Sciatic nerve (tissue), 2 donors: ENCODE measurements at regions not wholly inside any gene's neighbourhood (a gene's known extent, or its start where the extent isn't known, plus 50 kb on each side); places are given as distances from the start of the nearest gene placed in this dataset.
A peak's percentile ranks its signal among the peaks of the same experiment; 100 is the strongest.

Source experiments
- ATAC-seq: fragments of 200-7000 bp; cut with Tn5 transposase; one replicate; pipeline ENCODE4 v1.9.1; 2020; ENCODE audit warnings: mild to moderate bottlenecking, moderate library complexity
- DNase-seq: peaks from one replicate; pipeline ENCODE4 v3.0.0-alpha.2; 2020; ENCODE audit warnings: low spot score
- intact Hi-C: fragments of 100-400 bp; cut with DNase I; formaldehyde crosslinking; loops from one replicate; pipeline ENCODE4 v1.14.2; 2022
- donor health status: DM: no; HTN: no; CAD: no.
- donor health status: DM: no; HTN: no; CAD: no.

DNA sequence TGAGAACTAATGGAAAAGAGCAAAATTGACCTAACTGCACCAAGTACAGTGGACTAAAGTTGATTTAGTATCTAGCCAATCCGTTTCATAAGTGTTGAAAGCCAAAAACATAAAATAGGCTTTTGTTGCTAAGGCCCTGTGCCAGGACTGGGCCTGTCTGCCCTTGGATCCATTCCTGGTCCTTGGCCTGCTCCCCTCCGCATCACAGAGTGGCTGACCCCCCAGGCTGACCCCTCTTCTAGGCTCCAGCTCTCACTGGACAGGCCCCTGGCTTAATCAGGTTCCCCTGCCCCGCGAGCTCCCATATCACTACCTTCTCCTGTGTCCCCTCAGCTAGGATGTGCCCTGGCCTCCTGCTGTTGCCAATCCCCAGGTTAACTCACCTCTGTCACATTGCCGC is 313.6 kb upstream of the MYOCD start:
- DNase-seq = no peak
- ATAC-seq = no peak
- intact Hi-C loops = no loop called here

DNA sequence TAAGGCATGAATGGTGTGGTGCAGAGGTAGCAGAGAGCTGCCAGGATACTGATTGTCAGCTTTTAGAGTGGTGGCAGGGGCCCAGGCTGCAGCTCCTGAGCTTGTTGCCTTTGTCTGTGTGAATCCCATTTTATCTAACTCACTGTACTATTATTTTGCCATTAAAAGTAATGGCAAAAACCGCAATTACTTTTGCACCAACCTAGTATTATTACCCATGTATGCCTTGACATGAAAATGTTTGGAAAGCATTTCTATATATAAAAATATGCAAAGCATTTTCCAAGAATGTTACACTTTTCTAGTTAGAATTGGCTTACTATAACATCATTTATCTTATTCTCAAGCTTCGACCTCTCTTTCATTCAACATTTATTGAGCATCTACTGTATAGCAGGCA is 308.1 kb upstream of the MYOCD start:
- intact Hi-C loops = no loop called here
- DNase-seq (no peak), ATAC-seq (no peak)

GRCh38 chr17:12358477-12358876 is 307.2 kb upstream of the MYOCD start:
- no peak for ATAC-seq
- intact Hi-C loops = no loop called here
- DNase-seq = no peak

- intact Hi-C loops = no loop called here
- DNase-seq = no peak
- ATAC-seq = peak; percentile 55
Measured at GRCh38 chr17:12362853-12363455, 302.7 kb upstream of the MYOCD start.

DNA sequence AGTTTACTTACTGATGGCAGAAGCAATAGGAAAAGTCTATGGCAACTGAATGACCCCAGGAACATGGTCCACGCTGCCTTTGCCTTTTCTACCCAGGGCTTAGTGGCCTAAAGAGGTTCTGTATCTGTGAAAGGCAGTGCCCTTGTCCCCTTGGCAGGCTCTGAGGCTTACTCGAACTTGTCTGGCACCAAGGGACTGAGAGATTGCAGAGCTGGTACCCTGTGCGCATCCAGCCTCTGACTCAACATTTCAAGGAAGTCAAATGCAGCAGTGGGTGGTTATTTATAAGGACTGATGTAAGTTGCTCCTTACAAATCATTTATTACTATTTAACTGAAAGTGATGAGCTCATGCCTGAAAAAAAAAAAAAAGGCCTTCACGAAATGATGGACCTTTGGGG is 299.9 kb upstream of the MYOCD start:
- intact Hi-C loops = no loop called here
- no peak for ATAC-seq
- no peak for DNase-seq

- intact Hi-C loops = no loop called here
- DNase-seq = no peak
- no peak for ATAC-seq
Measured at GRCh38 chr17:12369065-12369464, 296.6 kb upstream of the MYOCD start.

DNA sequence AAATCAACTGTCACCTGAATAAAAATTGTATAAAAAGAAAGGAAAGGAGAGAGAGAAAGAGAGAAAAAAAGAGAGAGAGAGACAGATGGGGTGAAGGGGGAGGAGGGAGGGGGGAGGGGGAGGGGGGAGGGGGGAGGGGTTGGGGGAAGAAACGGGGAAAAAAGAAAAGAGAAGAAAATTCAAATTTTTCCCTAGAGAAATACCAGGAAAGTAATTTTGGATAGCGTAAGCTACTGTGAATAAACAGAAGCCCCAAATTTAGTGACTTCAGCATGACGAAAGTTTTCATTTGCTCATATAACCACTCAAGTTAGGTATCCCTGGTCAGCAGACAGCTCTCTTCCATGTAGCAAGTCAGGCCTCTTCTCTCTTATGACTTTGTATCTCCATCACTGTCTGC is 289.4 kb upstream of the MYOCD start:
- DNase-seq (no peak), ATAC-seq (no peak)
- intact Hi-C loops = no loop called here

DNA sequence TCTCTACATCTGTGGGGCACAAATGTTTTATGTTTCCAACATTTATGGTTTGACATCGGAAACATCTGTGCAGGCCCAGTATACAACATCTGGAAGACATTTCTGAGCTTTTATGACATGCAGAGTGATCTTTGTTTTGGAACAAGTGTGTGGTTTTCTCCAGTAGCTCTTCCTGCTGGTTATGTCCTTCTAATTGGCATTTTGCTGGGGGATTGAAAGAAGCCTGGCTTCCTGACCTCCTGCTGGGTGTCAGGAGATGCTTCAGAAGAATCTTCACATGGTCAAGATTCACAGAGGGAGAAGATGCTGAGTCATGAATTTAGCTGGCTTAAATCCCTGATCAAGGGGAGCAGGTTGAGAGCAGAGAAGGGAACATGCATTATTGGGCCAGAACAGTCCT is 279.5 kb upstream of the MYOCD start:
- intact Hi-C loops = no loop called here
- ATAC-seq = no peak
- DNase-seq = no peak

GRCh38 chr17:12388226-12388625 is 277.5 kb upstream of the MYOCD start:
- ATAC-seq = no peak
- intact Hi-C loops = no loop called here

GRCh38 chr17:12389421-12389820 is 276.3 kb upstream of the MYOCD start:
- intact Hi-C loops = no loop called here
- no peak for ATAC-seq
- no peak for DNase-seq

More at GRCh38 chr17:12388226-12388625, 277.5 kb upstream of the MYOCD start:
- DNase-seq = no peak

DNA sequence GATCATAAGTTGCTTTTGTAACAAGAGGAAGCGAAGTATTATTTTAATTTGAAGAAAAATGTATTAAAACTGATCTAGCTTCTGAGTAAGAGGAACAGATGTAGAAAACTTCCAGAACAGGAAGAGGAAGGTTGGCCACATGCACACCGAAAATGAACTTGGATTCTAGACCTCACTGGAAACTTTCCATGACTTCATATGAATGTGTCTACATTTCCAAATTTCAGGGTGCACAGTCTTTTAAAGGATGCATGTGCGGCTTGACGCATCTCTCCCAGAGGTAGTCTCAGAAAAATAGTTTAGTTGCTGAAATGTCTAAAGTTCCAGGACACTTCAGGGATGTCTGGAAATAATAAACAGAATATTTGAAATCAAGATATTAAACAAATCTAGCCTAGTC is 275.1 kb upstream of the MYOCD start:
- ATAC-seq (no peak), DNase-seq (no peak)
- intact Hi-C loops = no loop called here

DNA sequence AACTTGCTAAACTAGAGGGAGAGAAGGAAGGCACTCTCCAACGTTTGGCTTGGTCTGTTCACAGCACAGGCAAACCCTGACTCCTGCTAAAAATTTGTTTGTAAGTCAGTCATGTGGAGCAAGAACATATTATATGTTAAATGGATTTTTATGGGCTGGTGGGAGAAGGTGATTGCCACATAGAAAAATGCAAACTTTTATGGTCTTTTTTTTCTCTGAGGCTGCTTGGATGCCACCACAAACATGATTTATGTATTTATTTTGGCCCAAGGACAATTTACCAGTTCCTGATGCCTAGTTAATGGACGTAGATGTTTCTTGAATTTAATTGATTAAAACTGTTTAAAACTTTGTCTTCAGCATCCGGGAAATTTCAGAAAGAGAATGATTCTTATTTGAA is 274.2 kb upstream of the MYOCD start:
- intact Hi-C loops = no loop called here
- no peak for DNase-seq
- ATAC-seq = no peak

DNA sequence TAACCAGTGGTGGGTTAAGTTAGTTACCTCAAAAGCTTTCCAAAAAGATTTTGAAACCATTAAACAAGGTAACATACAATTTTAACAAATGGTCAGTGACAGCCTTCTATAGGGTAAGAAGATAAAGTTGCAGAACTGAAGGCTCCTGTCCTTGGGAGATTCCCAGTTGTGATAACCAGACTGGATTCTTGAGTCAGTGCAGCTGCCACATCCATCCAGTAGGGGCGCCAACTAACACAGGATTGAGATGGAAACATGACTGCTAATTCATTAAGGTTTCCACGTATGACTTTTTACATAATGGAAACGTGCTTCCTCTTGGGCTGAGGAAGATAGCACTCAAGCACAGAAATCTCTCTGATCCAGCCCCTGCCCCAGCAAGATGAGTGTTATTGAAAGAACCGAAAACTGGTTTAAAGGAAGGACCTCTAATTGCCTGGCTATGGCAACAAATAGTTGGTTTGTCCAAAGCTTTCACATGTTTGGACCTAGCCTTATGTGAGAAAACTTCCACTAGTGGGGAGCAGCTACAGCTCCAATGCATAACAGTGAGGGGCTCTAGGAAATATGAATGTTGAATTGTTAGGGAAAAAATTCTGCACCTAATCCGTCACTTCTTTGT is 269.8 kb upstream of the MYOCD start:
- DNase-seq = no peak
- intact Hi-C loops = no loop called here
- no peak for ATAC-seq

- ATAC-seq = no peak
- intact Hi-C loops = no loop called here
- DNase-seq = no peak
Measured at GRCh38 chr17:12398441-12399051, 267.1 kb upstream of the MYOCD start.

DNA sequence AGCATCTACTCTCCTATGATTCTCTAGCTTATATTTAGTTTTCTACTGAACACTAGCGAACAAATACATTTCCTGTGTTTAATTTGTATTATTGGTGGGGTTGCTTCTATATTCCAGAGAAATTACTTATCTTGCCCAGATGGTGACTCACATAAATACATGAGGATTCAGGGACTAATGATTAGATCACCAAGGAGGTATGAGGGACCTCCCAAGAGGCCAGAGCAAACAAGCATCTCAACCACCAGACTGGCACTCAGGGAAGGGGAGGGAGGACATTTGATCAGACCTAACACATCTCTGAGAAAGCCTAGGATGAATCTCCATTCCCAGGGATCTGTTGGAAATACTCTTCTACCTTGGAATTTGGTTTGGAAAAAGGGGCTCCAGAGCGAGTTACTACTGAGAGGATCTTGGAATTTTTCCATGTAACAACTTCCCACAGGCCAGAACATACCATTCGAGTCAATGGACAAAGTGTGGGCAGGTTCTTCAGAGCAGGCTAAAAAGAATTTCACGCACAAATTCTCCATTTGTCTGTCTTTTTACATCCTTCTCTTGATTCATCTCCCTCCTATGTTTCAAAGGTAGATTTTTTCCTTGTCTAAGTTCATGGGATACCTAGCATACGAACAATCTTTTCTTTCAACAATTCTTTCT is 262.6 kb upstream of the MYOCD start:
- DNase-seq (no peak), ATAC-seq (no peak)
- intact Hi-C loops = no loop called here

DNA sequence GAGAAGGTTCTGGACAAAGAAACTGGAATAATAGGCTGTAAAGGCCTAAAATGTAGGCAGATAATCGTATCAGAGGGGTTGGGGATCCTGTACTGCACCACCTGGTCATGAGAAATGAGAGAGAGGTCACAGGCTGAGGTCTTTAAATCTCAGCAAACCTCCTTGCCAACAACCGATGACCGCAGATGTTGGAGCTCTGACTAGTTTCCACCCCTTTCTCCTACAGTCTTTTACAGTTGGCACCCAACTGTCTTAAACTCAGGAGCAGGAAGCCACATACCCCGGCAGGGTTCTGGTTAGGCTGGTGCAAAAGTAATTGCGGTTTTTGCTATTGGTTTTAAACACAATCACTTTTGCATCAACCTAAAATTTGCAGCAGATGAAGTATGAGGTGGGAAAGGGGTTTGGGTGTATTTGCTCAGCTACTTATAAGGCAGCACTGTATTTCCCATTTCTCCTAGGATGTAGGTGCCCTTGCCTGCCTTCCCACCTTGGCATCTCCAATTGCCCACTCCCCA is 261.8 kb upstream of the MYOCD start:
- DNase-seq (no peak), ATAC-seq (no peak)
- intact Hi-C loops = no loop called here

GRCh38 chr17:12406623-12407215 is 259.0 kb upstream of the MYOCD start:
- ATAC-seq (no peak), DNase-seq (no peak)
- intact Hi-C loops = no loop called here

DNA sequence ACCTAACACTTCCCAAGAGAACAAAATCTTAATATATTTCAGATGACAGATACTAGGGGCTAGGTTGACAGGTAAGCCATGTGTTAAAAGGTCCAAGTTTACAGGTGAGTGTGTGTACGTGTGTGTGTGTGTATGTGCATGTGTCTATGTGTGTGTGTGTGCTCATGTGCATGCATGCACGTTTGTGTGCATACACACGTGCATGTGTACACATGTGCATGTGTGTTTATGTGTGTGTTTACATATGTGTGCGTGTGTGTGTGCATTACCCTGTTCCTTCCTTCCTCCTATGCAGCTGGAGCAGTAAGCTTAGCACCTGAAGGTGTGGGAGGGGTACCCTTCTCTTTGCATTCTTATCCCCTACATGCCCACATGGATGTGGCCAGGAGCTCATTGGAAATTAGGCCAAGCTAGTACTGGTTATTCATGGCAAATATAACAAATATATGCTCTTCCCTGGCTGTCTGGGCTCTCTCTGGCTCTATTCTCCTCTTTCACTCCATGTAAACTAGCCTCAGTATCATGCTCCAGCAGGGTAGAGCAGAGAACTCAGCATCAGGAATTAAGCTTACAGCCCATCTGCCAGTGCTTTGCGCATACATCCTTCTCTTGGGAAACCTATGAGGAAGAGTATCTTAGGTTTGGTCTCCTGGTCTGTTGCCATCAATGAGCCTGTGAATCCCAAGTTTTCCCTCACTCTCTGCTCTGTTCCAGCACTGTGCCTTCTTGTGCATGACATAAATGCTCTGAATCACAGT is 258.0 kb upstream of the MYOCD start:
- ATAC-seq (no peak), DNase-seq (no peak)
- intact Hi-C loops = no loop called here

DNA sequence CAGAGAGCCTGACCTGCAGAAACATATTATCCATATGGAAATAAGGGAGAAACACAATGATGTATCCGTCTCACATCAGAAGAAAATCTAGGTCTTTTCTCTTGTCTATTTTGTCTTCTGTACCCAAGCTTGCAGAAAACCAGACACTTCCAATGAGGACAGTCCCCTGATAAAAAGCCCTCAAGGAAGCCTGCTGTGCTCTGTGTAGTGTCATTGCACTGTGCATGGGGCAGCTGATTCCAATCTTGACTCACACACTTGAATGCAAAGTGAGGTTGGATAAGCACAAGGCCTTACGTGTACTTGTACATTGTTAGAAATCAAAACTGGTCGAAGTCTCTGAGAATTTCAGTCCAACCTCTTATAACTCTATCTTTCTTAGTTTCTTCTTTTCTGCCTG is 256.6 kb upstream of the MYOCD start:
- no peak for ATAC-seq

More for the DNA sequence above, 256.6 kb upstream of the MYOCD start:
- no peak for DNase-seq
- intact Hi-C loops = no loop called here
